Umbilical cord (tissue), 1 donor: ENCODE measurements at regions not wholly inside any gene's neighbourhood (a gene's known extent, or its start where the extent isn't known, plus 50 kb on each side); places are given as distances from the start of the nearest gene placed in this dataset.
A peak's percentile ranks its signal among the peaks of the same experiment; 100 is the strongest.
"Not testable (repeated sequence)": the region's sequence is repeated elsewhere in the genome, so short reads cannot be mapped to it uniquely, and the experiment has no call there.

Experiments
- DNase-seq: peaks from one replicate; pipeline ENCODE4 v3.0.0-alpha.2; 2015; ENCODE audit warnings: low spot score

GRCh38 chr7:114293289-114294012, 121.2 kb upstream of the FOXP2 start:
- no peak for DNase-seq

- DNase-seq, result no peak
Observed at GRCh38 chr7:114279901-114280300, 134.7 kb upstream of the FOXP2 start.

GRCh38 chr7:114273218-114273617, 141.4 kb upstream of the FOXP2 start:
- no peak for DNase-seq

- DNase-seq, result no peak
Observed at GRCh38 chr7:114269714-114270113, 144.9 kb upstream of the FOXP2 start.

- not testable (repeated sequence) for DNase-seq
Observed at GRCh38 chr7:114267550-114267949, 147.1 kb upstream of the FOXP2 start.

- DNase-seq, result peak; percentile 10
Observed at GRCh38 chr7:114264023-114264422, 150.6 kb upstream of the FOXP2 start.

GRCh38 chr7:114263219-114263618, 151.4 kb upstream of the FOXP2 start:
- DNase-seq, result no peak

GRCh38 chr7:114255404-114255841, 159.2 kb upstream of the FOXP2 start:
- no peak for DNase-seq

GRCh38 chr7:114243646-114244045, 171.0 kb upstream of the FOXP2 start:
- DNase-seq, result no peak

- no peak for DNase-seq
Observed at GRCh38 chr7:114242992-114243507, 171.6 kb upstream of the FOXP2 start.

- no peak for DNase-seq
Observed at GRCh38 chr7:114229246-114229645, 185.4 kb upstream of the FOXP2 start.

- no peak for DNase-seq
Observed at GRCh38 chr7:114225784-114226183, 188.8 kb upstream of the FOXP2 start.

- no peak for DNase-seq
Observed at GRCh38 chr7:114218283-114218682, 196.3 kb upstream of the FOXP2 start.

- no peak for DNase-seq
Observed at GRCh38 chr7:114217026-114217806, 197.4 kb upstream of the FOXP2 start.

GRCh38 chr7:114214466-114214865, 200.1 kb upstream of the FOXP2 start:
- DNase-seq, result no peak

GRCh38 chr7:114212721-114213429, 201.7 kb upstream of the FOXP2 start:
- peak; percentile 16 for DNase-seq

GRCh38 chr7:114209968-114210367, 204.6 kb upstream of the FOXP2 start:
- DNase-seq, result no peak

GRCh38 chr7:114206688-114207087, 207.9 kb upstream of the FOXP2 start:
- no peak for DNase-seq

GRCh38 chr7:114196517-114196916, 218.1 kb upstream of the FOXP2 start:
- DNase-seq, result no peak

- no peak for DNase-seq
Observed at GRCh38 chr7:114190387-114190786, 224.2 kb upstream of the FOXP2 start.

- peak; percentile 58 for DNase-seq
Observed at GRCh38 chr7:114183311-114184088, 231.1 kb upstream of the FOXP2 start.
